Upper lobe of right lung (tissue), 1 donor: ENCODE measurements at regions not wholly inside any gene's neighbourhood (a gene's known extent, or its start where the extent isn't known, plus 50 kb on each side); places are given as distances from the start of the nearest gene placed in this dataset.

Experiments used
- ATAC-seq: fragments of 200-7000 bp; cut with Tn5 transposase; one replicate; pipeline ENCODE4 v1.9.1; 2020; ENCODE audit warnings: mild to moderate bottlenecking, moderate library complexity
- DNase-seq: peaks from one replicate; pipeline ENCODE4 v3.0.0-alpha.2; 2020
- H3K27ac ChIP-seq: fragments of 200-600 bp; one replicate; pipeline ENCODE4 v1.8.0; 2022
- H3K27me3 ChIP-seq: fragments of 200-600 bp; one replicate; pipeline ENCODE4 v1.8.0; 2022; ENCODE audit warnings: mild to moderate bottlenecking
- H3K36me3 ChIP-seq: fragments of 200-600 bp; one replicate; pipeline ENCODE4 v1.8.0; 2022
- H3K4me1 ChIP-seq: fragments of 200-600 bp; one replicate; pipeline ENCODE4 v1.8.0; 2022
- H3K4me3 ChIP-seq: fragments of 200-600 bp; one replicate; pipeline ENCODE4 v1.8.0; 2022; ENCODE audit warnings: mild to moderate bottlenecking
- H3K9me3 ChIP-seq: fragments of 200-600 bp; one replicate; pipeline ENCODE4 v1.8.0; 2022
- CTCF ChIP-seq: fragments of 200-600 bp; IDR thresholded peaks from one replicate; pipeline ENCODE4 v1.8.0; 2022; ENCODE audit warnings: antibody characterized with exemption
- intact Hi-C: fragments of 100-400 bp; cut with DNase I; formaldehyde crosslinking; loops from one replicate; pipeline ENCODE4 v1.11.0; 2022
- donor health status: DM: no; HTN: yes; CAD: no; lungs with severe emphysema.

- H3K27me3 ChIP-seq = no peaks in the 10 kb centered on the region
- no peak overlapping the region for H3K4me3 ChIP-seq
- intact Hi-C loops = no loop called here
- no peak overlapping the region for H3K27ac ChIP-seq
- no peak for TF ChIP-seq CTCF
- no peaks in the 10 kb centered on the region for H3K9me3 ChIP-seq
- no peaks in the 10 kb centered on the region for H3K36me3 ChIP-seq
- no peak for DNase-seq
- H3K4me1 ChIP-seq = no peaks in the 10 kb centered on the region
- ATAC-seq = no peak
Observed at GRCh38 chr11:115887727-115888126, 383.5 kb upstream of the CADM1 start.

DNA sequence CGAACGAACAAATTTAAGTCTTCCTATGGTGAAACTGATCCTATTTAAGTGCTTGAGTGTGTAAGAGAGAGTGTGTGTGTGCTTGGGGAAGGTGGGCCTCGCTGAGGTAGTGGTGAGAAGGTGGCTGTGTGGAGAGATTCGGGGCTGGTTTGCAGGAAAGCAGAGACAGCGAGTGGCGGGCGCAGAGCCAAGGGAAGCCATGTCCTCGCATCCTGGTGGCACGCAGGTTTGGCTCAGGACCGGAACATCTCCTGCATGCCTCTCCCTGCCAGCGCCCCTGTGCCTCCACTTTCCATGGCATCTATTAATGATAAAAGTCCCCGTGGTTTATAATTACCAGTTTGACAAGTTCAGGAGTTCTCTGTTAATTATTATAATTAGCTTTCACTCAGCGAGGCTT, 383.1 kb upstream of the CADM1 start:
- Histone ChIP-seq H3K27me3 (no peaks in the 10 kb centered on the region), H3K9me3 (no peaks in the 10 kb centered on the region), H3K27ac (no peak overlapping the region), H3K4me1 (no peaks in the 10 kb centered on the region), H3K4me3 (no peak overlapping the region), H3K36me3 (no peaks in the 10 kb centered on the region)
- DNase-seq (no peak), ATAC-seq (no peak)
- TF ChIP-seq CTCF = no peak
- intact Hi-C loops = no loop called here

DNA sequence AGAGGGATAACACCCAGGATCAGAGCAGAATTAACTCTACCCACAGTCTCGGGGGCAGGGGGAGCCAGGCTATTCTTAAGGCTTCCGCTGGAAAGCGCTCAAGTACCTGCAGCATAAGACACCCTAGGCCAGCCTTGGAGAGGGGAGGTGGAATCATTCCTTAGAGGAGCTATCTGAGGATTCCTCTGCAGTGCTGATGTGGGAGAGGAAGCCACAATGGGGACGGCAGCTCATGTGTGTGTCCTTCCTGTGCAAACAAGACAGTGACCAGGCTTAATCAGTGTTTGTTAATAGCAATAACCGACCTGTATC, 382.2 kb upstream of the CADM1 start:
- TF ChIP-seq CTCF = no peak
- Histone ChIP-seq H3K4me1 (no peaks in the 10 kb centered on the region), H3K36me3 (no peaks in the 10 kb centered on the region), H3K4me3 (no peak overlapping the region), H3K9me3 (no peaks in the 10 kb centered on the region), H3K27ac (no peak overlapping the region), H3K27me3 (no peaks in the 10 kb centered on the region)
- no peak for DNase-seq
- intact Hi-C loops = no loop called here
- no peak for ATAC-seq

- no peaks in the 10 kb centered on the region for H3K4me1 ChIP-seq
- TF ChIP-seq CTCF = no peak
- no peaks in the 10 kb centered on the region for H3K27me3 ChIP-seq
- H3K27ac ChIP-seq = no peak overlapping the region
- intact Hi-C loops = no loop called here
- H3K9me3 ChIP-seq = peaks cover 6% of the 10 kb centered on the region
- H3K4me3 ChIP-seq = no peak overlapping the region
- ATAC-seq = no peak
- DNase-seq = no peak
- H3K36me3 ChIP-seq = no peaks in the 10 kb centered on the region
Observed at GRCh38 chr11:115885535-115886421, 381.6 kb upstream of the CADM1 start.

DNA sequence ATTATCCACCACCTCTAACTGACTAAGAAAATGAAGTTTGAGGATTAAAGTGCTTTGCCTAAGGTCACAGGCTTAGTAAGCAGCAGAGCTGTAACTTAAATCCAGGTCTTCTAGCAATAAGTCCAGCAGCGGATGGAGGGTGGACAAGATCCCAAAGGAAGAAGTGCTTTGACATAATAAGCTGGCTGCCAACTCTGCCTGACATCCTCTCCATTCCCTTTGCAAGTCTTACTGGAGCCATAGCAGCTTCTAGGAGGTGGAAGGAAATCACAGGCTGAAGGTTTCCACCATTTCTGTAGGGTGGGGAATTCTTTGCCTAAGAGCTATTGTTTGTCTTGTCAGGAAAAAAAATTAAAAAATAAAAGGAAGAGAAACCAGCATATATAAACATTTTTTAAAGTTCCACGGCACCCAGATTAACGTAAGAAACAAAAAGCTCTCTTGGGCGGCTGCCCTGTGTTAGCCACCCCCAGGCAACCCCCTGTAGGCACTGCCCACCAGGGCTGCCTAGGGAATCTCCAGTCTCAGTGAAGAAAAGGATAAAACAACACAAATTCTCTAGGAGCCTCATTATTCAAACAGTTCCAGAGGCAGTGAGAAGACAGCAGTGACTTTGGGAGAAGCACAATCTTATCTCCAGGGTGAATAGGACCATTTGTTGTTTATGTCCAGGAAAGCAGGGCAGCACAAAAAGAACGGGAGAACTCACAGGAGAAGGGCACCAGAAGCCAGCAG, 380.8 kb upstream of the CADM1 start:
- H3K9me3 ChIP-seq = peaks cover 8% of the 10 kb centered on the region
- no peaks in the 10 kb centered on the region for H3K36me3 ChIP-seq
- no peak for TF ChIP-seq CTCF
- H3K4me3 ChIP-seq = no peak overlapping the region
- H3K27ac ChIP-seq = no peak overlapping the region
- intact Hi-C loops = no loop called here
- DNase-seq (no peak), ATAC-seq (no peak)
- H3K4me1 ChIP-seq = no peaks in the 10 kb centered on the region
- no peaks in the 10 kb centered on the region for H3K27me3 ChIP-seq
